NCI-H1417 (cell line): ENCODE measurements at regions not wholly inside any gene's neighbourhood (a gene's known extent, or its start where the extent isn't known, plus 50 kb on each side); places are given as distances from the start of the nearest gene placed in this dataset.

Source experiments
- DNase-seq, 3 experiments: peaks; one replicate each; lab custom pipeline; 2025; lab: John Stamatoyannopoulos, UW

DNA sequence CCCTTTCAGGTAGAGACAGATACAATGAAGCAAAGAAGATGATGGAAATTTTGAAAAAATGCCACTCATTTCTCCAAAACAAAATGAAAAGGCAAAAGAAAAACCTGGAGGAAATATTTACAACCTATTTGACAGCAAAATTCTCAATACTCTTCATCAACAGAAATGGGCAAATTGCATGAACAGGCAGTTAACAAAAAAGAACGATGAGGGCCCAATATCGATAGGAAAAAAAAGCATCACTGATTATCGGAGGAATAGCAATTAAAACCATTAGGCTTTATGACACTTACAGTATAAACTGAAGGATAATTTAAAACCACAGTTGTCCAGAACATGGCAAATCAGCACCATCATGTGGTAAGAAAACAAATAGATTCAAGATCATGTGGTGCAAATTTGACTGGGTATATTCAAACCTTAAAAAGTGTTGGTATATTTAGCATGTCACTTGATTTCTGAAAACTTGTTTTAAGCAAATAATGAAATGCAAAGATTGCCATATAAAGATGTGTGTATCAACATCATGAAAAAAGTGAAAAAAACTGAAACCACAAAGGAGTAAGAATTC, 222.9 kb downstream of the BRD1 start:
- DNase-seq, result no peak

GRCh38 chr22:49603016-49603415, 224.7 kb downstream of the BRD1 start:
- DNase-seq, result no peak

GRCh38 chr22:49602481-49602880, 225.2 kb downstream of the BRD1 start:
- DNase-seq, result no peak

- DNase-seq, result no peak
Measured at GRCh38 chr22:49601614-49602321, 225.9 kb downstream of the BRD1 start.

GRCh38 chr22:49600891-49601431, 226.7 kb downstream of the BRD1 start:
- DNase-seq, result no peak

GRCh38 chr22:49600468-49600867, 227.2 kb downstream of the BRD1 start:
- no peak for DNase-seq

- no peak for DNase-seq
Measured at GRCh38 chr22:49599691-49600455, 227.8 kb downstream of the BRD1 start.

DNA sequence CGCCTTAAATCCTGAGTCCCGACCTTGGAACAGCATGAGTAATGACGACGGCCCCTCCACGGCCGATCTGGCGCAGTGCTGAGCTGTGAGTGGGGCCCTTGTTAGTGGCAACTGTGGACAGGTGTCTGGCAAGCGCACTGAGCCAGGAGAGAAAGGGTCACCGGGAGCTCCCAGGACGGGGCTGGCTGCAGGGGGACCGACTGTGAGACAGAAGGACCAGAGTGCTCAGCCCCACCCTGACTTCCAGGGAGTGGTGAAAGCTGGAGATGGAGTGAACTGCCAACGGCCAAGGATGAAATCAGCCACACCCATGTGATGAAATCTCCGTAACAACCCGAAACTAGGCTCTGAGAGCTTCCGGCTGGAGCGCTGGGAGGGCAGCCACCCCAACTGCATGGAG, 228.6 kb downstream of the BRD1 start:
- DNase-seq, result no peak

GRCh38 chr22:49598338-49598737, 229.3 kb downstream of the BRD1 start:
- no peak for DNase-seq

- no peak for DNase-seq
Measured at GRCh38 chr22:49597428-49598039, 230.1 kb downstream of the BRD1 start.

DNA sequence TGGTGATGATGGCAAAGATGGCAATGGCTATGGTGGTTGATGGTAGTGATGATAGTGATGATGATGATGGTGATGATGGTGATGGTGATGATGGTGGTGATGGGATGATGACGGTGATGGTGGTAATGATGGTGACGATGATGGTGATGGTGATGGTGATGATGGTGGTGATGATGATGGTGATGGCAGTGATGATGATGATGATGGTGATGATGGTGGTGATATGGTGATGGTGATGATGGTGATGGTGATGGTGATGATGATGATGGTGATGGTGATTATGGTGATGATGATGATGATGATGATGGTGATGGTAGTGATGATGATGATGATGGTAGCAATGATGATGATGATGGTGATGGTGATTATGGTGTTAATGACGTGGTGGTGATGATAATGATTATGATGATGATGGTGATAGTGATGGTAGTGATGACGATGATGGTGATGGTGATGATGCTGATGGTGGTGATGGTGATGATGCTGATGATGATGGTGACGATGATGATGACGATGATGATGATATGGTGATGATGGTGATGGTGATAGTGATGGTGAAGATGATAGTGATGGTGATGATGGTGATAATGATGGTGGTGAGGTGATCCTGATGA, 232.1 kb downstream of the BRD1 start:
- no peak for DNase-seq

DNA sequence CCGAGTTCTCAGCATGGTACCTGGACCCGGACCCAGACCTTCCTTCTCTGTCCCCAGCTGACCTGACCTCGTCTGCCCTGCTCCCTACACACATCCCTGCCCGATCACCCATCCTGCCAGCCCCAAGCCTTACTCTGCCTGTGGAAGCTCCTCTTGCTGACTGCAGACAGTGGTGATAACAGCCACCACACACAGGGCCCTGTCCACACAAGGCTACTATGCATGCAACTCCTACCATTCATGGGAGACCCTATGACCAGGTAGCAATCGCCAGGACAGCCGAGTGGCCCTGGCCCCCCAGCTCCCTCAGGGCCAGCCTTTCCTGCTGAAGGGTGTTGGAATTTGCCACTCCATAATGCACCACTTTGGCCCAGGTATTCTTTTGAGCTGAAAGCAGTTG, 233.6 kb downstream of the BRD1 start:
- DNase-seq, result no peak

GRCh38 chr22:49593509-49593908, 234.2 kb downstream of the BRD1 start:
- no peak for DNase-seq

- no peak for DNase-seq
Measured at GRCh38 chr22:49592780-49593501, 234.7 kb downstream of the BRD1 start.

- no peak for DNase-seq
Measured at GRCh38 chr22:49590851-49591445, 236.7 kb downstream of the BRD1 start.

- DNase-seq, result no peak
Measured at GRCh38 chr22:49590381-49590780, 237.3 kb downstream of the BRD1 start.

DNA sequence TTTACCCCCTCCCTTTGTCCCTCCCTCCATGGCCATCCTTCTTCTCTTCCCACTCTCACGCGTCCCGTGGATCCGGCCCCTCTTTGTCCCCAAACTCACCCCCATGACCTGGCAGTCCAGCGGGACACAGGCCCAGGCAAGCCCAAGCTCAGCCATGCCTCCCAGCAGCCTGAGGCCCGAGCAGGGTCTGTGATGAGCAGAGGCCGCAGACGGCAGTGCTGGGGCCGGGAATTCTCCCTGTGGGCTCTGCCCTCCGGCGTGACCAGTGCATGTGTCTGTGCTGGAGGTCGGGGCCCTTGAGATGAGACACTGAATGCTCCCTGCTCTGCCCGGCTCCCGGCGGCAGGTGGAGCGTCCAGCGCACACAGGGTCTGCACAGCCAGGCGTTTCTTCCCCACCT, 237.9 kb downstream of the BRD1 start:
- DNase-seq, result no peak

DNA sequence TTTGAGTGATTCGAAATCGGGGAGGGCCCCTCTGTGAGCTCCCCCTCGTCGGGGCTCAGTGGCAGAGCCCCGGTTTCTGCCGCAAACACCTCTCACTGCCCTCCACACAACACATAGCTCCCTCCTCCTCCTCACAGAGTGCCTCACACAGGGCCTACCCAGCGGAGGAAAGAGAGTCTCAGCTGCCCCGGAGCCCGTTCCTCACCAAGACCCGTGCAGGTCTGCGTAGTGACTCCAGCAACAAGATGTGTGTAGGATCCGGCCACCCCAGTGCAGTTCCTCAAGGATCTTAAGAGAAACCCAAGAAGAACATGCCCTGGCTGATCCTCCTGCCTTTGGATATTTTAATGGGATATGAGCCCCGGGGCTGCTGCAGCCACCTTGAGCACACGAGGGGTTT, 238.4 kb downstream of the BRD1 start:
- no peak for DNase-seq

DNA sequence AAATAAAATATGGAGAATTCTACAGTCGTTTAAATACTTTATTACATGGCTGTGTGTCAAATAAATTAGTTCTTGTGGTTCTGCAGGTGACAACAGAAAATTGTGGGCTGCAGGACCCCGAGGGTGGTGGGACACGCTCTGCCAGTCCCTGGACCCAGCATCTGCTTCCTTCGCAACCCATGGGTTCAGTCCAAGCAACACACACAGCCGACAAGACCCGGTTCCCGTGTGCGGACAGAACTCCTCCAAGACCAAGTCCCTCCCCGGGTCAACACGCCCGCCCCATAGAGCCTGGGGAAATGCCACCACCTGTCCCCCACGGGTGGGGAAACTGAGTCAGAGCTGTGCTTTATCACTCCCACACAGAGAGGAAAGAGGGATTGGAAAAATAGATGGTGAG, 238.9 kb downstream of the BRD1 start:
- DNase-seq, result no peak

- DNase-seq, result no peak
Measured at GRCh38 chr22:49587987-49588386, 239.7 kb downstream of the BRD1 start.

DNA sequence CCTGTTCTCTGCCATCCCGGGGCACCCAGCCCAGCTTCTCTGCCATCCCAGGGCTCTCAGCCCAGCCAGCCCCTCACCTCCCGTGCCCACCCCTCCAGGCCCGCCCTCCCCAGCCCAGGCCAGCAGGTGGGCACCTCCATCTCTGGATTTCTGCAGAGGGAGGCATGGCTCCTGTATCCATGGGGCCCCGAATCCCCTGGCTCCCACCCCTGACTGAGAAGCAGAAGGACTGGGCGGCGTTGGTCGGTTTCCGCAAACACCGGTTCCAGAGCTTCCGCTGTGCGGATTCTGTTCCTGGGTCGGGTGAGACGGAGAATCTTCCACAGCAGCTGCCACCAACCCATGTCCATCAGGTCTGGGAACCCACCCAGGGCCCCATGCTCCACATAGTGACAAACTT, 240.3 kb downstream of the BRD1 start:
- no peak for DNase-seq
